Thyroid gland (tissue), 4 donors: ENCODE measurements at regions not wholly inside any gene's neighbourhood (a gene's known extent, or its start where the extent isn't known, plus 50 kb on each side); places are given as distances from the start of the nearest gene placed in this dataset.

Experiments
- CTCF ChIP-seq, 6 experiments: fragments of 200-600 bp in 3 of 6; fragments of 450-650 bp in 3 of 6; sonication (generic) in 3 of 6; IDR thresholded peaks; one replicate each; pipeline ENCODE4 v1.5.1; 2016 to 2019; ENCODE audit warnings: antibody characterized with exemption in 6 of 6, mild to moderate bottlenecking in 2 of 6, inconsistent platforms in 1 of 6, moderate library complexity in 1 of 6
- POLR2A ChIP-seq, 2 donors: fragments of 450-650 bp; IDR thresholded peaks; one replicate each; pipeline ENCODE4 v1.6.1; 2017; ENCODE audit warnings: antibody characterized with exemption in 2 of 2, mild to moderate bottlenecking in 2 of 2, moderate library complexity in 1 of 2

- TF ChIP-seq CTCF (IDR thresholded peaks at IDR 0.05) (no peak), POLR2A (IDR thresholded peaks at IDR 0.05) (no peak)
These were observed 239.9 kb upstream of the ATP10A start for GRCh38 chr15:26103002-26103404.
